Neuron (in vitro differentiated cells): ENCODE measurements at regions not wholly inside any gene's neighbourhood (a gene's known extent, or its start where the extent isn't known, plus 50 kb on each side); places are given as distances from the start of the nearest gene placed in this dataset.

ENCODE experiments used
- H2AFZ ChIP-seq: one replicate; pipeline ENCODE4 v1.6.1; 2013; ENCODE audit warnings: low read depth, mild to moderate bottlenecking, inconsistent platforms, low read length, moderate library complexity
- H3K27me3 ChIP-seq: one replicate; pipeline ENCODE4 v1.6.1; 2013; ENCODE audit warnings: low read length; ENCODE audit not compliant: insufficient read depth
- H3K36me3 ChIP-seq: one replicate; pipeline ENCODE4 v1.6.1; 2013; ENCODE audit warnings: low read length; ENCODE audit not compliant: insufficient read depth
- H3K4me1 ChIP-seq: one replicate; pipeline ENCODE4 v1.6.1; 2013; ENCODE audit warnings: low read length; ENCODE audit not compliant: insufficient read depth
- H3K4me3 ChIP-seq: 2 replicates; pipeline ENCODE4 v1.5.1; 2013; ENCODE audit warnings: mild to moderate bottlenecking, low read length, moderate library complexity
- H3K9me3 ChIP-seq: one replicate; pipeline ENCODE4 v1.6.1; 2013; ENCODE audit warnings: low read length

DNA sequence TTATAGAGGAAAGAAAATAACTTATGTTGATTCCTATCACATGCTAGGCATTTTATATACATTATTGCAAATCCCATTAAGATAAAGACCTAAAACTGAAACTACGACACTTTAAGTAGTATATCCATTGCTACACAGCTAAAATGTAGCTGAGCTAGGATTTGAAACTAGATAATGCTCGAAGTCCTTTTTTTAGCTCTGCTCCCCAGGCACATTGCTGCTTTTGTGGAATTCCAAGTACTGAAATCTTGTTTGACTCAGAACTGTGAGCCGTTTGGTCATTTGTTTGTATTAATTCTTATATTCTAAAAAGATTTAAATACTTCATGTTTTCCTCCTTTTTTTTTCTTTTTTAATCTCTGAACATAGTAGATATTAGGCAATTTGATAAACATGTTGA, 644.8 kb downstream of the HACE1 start:
- H3K4me3 ChIP-seq = no peak overlapping the region
- H3K9me3 ChIP-seq = no peaks in the 10 kb centered on the region
- no peaks in the 10 kb centered on the region for H3K36me3 ChIP-seq
- no peak overlapping the region for H2AFZ ChIP-seq
- no peaks in the 10 kb centered on the region for H3K27me3 ChIP-seq
- no peaks in the 10 kb centered on the region for H3K4me1 ChIP-seq

DNA sequence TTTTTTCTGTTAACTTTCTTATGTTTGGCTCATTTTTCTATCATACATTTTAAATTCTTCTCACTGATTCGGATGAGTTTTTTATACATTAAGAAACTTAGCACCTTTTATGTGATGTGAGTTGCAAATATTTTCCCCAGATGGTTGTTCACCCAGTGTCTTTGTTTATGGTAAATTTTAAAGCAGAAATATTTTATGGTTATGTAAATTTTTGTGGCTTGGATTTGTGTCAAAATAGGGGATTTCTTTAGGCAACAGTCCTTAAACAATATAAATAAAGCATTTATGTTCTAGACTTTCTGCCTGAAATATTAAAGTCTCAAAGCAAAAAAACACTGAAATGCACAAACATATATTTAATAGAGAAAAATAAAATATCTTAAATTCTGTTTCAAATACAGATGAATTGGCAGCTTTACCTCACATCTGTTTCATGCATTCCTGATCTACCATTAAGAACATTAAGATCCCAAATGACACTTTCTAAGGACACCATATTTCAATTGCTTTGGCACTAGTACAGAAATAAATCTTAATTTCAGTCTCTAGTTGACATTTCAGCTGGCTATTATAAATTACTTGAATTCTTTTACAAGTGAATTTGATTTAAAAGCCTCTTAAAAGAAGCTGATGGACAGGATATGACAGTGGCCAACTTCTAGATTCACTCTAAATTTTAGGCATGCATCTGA, 646.6 kb downstream of the HACE1 start:
- H3K27me3 ChIP-seq = peaks cover 5% of the 10 kb centered on the region
- no peak overlapping the region for H3K4me3 ChIP-seq
- no peaks in the 10 kb centered on the region for H3K36me3 ChIP-seq
- no peak overlapping the region for H2AFZ ChIP-seq
- no peaks in the 10 kb centered on the region for H3K4me1 ChIP-seq
- no peaks in the 10 kb centered on the region for H3K9me3 ChIP-seq

DNA sequence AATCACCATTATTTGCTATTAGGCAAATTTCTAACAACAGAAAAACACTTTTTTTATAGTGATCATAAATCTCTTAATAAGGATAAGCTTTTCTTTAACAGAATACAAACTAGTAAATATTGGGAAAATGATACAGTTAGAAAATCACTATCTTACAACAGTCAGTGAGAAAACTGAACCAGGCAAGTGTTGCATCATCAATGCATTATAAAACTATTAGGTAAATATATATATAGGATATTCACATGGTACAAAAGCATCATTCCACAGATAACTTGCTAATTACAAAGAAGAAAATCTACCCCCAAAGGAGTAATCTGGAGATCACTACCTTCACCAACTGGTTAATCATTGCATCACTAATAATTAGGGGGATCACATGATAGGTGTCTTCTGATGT, 652.1 kb downstream of the HACE1 start:
- Histone ChIP-seq H2AFZ (no peak overlapping the region), H3K9me3 (no peaks in the 10 kb centered on the region), H3K36me3 (no peaks in the 10 kb centered on the region), H3K27me3 (peaks cover 5% of the 10 kb centered on the region), H3K4me3 (no peak overlapping the region), H3K4me1 (no peaks in the 10 kb centered on the region)

DNA sequence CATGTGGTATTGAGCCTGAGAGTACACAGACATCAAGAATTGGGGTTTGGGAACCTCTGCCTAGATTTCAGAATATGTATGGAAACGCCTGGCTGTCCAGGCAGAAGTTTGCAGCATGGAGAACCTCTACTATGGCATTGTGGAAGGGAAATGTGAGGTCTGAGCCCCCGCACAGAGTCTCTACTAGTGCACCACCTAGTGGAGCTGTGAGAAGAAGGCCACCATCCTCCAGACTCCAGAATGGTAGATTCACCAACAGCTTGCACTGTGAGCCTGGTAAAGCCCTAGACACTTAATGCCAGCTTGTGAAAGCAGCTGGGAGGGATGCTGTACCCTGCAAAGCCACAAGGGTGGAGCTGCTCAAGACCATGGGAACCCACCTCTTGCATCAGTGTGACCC, 658.2 kb downstream of the HACE1 start:
- Histone ChIP-seq H3K36me3 (no peaks in the 10 kb centered on the region), H2AFZ (no peak overlapping the region), H3K27me3 (no peaks in the 10 kb centered on the region), H3K4me1 (no peaks in the 10 kb centered on the region), H3K4me3 (no peak overlapping the region), H3K9me3 (no peaks in the 10 kb centered on the region)

DNA sequence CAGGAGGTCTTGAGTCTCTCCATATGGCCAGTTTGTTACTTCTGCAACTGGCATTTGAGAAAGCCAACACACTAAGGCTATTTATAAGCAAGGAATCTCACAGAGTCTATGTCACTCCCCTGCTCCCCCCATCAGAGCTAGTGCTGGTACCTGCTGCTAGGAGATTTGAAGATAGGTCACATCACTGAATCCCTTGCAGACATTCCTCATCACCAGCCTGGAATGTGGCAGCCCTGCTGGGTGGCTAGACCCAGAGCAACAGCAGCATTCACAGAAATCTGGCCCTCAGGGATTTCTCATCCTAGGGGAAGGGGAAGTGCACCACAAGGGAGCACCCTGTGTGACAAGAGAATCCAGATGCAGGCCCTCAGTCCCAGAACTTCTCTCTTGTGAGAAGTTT, 672.1 kb downstream of the HACE1 start:
- Histone ChIP-seq H3K9me3 (no peaks in the 10 kb centered on the region), H3K36me3 (no peaks in the 10 kb centered on the region), H3K4me3 (no peak overlapping the region), H3K27me3 (no peaks in the 10 kb centered on the region), H3K4me1 (no peaks in the 10 kb centered on the region), H2AFZ (no peak overlapping the region)

DNA sequence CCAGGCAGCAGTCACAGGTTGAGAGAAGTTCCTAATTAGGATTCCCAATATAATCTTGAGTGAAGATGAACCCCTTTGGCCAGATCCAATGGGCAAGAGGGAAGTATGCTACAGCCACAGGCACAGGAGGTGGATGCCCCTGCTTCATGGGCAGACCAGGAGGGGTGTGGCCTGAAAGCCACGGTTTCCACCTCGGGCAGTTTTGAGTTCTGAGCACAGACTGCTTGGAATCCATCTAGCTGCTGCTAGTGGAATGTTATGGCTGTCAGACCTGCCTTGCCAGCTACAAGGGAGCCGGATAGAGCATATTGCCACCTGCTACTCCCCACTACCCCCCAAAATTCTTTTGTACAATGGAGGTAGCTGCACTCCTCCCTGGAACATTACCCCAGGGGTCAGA, 672.9 kb downstream of the HACE1 start:
- H3K36me3 ChIP-seq = no peaks in the 10 kb centered on the region
- no peak overlapping the region for H2AFZ ChIP-seq
- H3K9me3 ChIP-seq = no peaks in the 10 kb centered on the region
- H3K4me3 ChIP-seq = no peak overlapping the region
- H3K27me3 ChIP-seq = no peaks in the 10 kb centered on the region
- no peaks in the 10 kb centered on the region for H3K4me1 ChIP-seq

DNA sequence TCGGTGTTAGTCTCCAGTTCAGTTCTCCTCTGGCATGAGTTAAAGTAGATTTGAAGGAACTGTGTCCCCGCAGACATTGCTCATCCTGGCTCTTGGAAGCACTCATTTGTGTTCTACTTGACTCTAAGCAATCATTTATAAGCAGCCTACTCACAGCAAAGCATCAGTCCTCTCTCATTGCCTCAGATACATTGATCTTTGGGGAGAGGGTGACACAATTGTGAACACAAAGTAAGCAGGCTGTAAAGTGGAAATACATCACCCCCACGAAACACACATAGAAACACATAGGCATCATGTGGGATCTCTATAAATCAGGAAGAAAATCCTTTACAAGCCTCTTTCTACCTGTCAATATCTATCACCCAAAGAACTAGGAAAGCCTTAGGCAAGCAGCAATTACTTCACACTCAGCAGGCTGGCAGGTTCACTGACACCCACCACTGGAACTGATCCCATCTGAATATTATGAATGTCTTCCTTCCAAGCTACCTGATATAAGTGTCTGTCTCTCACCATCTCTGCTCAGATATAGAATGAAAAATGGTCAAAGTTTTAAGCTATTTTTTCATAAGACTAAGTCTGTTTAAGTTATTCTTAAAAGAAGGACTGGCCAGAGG, 675.8 kb downstream of the HACE1 start:
- Histone ChIP-seq H2AFZ (no peak overlapping the region), H3K4me1 (no peaks in the 10 kb centered on the region), H3K27me3 (no peaks in the 10 kb centered on the region), H3K36me3 (no peaks in the 10 kb centered on the region), H3K9me3 (no peaks in the 10 kb centered on the region), H3K4me3 (no peak overlapping the region)

DNA sequence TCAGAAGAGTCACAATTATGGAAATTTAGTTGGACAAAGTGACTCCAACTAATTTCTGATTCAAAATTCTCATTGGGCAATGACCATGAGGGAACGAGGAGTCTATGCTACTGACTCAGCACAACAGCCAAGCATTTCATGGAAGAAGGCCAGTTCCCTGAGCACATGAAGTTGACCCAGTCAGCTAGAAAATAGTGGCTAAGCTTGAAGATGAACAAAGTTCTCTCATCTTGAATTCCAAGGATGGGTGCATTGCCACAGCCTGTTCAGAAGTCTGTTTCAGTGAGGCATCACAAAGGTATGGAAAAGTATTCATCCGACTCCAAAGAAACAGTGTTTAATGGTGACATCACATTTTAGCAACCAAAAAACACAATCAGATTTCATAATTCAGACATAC, 676.9 kb downstream of the HACE1 start:
- Histone ChIP-seq H3K27me3 (no peaks in the 10 kb centered on the region), H3K4me1 (no peaks in the 10 kb centered on the region), H3K9me3 (no peaks in the 10 kb centered on the region), H2AFZ (no peak overlapping the region), H3K4me3 (no peak overlapping the region), H3K36me3 (no peaks in the 10 kb centered on the region)

DNA sequence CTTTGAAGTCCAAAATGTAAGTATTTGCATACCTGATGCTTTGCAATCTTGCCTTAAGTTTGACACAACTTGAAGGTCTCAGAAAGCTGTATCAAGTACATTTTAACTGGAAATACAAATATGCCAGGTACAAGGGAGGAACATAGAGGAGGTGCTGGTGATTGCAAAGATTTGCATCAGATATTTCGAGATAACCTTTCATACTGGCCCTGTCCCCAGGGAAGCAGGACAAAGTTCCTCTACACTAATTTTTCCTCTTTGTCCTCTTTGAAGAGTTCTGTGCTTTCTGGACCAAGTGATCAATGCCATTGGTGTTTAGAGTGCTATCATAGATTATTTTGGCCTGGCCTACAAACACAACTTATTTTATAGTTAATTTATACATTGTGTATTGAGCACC, 686.1 kb downstream of the HACE1 start:
- H3K27me3 ChIP-seq = no peaks in the 10 kb centered on the region
- H3K4me1 ChIP-seq = no peaks in the 10 kb centered on the region
- H2AFZ ChIP-seq = no peak overlapping the region
- H3K9me3 ChIP-seq = no peaks in the 10 kb centered on the region
- H3K4me3 ChIP-seq = no peak overlapping the region
- no peaks in the 10 kb centered on the region for H3K36me3 ChIP-seq

DNA sequence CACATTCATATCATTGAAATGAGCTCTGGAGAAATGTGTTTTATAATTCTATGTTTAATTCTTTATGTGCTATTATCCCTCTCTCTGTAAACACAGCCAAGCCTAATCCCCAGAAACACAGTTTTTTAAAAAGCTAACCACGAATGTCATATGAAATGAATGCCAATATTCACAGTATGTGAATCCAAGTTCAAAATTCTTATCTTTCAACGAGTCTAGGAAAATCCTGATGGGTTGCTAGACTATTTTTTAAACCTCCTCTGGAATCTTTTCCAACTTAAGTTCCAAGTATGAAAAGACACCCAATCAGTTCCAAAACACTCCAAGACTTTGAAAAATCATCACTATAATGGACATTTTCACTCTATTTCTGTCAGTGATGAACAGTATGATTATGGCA, 689.3 kb downstream of the HACE1 start:
- Histone ChIP-seq H3K27me3 (no peaks in the 10 kb centered on the region), H3K36me3 (no peaks in the 10 kb centered on the region), H2AFZ (no peak overlapping the region), H3K9me3 (no peaks in the 10 kb centered on the region), H3K4me1 (no peaks in the 10 kb centered on the region), H3K4me3 (no peak overlapping the region)

DNA sequence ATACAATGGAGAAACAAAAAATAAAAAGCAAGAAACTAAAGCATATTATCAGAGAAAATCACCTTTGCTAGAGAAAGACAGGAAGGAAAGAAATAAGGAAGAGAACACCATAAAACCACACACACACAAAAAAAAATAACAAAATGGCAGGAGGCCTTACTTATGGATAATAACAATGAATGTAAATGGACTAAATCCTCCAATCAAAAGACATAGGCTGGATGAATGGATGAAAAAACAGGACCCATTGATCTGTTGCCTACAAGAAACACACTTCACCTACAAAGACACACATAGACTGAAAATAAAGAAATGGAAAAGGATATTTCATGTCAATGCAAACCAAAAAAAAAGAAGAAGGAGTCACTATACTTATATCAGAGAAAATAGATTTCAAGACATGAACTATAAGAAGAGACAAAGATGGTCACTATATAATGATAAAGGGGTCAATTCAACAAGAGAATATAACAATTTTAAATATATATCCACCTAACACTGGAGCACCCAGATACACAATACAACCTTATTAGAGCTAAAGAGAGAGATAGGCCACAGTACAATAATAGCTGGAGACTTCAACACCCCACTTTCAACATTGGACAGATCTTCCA, 693.6 kb downstream of the HACE1 start:
- Histone ChIP-seq H2AFZ (no peak overlapping the region), H3K4me3 (no peak overlapping the region), H3K4me1 (peaks cover 6% of the 10 kb centered on the region), H3K36me3 (no peaks in the 10 kb centered on the region), H3K9me3 (no peaks in the 10 kb centered on the region), H3K27me3 (no peaks in the 10 kb centered on the region)

DNA sequence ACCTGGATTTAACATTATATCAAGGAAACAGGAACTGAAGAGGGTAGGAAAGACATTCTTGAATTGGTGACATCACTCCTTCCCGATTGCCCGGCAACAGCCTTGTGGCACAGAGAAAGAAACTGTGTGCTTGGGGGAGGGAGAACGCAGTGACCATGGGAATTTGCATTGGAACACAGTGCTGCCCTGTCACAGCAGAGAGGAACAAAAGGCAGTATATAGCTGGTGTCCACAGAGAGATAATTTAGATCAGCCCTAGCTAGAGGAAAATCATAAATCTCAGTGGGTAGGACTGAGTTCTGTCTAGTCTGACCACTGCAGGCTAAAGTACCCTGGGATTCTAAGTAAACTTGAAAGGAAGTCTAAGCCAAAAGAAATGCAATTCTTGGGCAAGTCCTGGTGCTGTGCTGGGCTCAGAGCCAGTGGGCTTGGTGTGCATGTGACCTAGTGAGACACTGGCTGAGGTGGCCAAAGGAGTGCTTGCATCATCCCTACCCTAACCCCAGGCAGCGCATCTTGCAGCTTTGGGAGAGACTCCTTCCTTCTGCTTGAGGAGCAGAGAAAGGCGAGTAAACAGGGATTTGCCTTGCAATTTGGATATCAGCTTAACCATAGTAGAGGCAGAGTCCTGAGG, 697.6 kb downstream of the HACE1 start:
- H3K4me3 ChIP-seq = no peak overlapping the region
- no peaks in the 10 kb centered on the region for H3K36me3 ChIP-seq
- no peaks in the 10 kb centered on the region for H3K27me3 ChIP-seq
- H3K9me3 ChIP-seq = no peaks in the 10 kb centered on the region
- H3K4me1 ChIP-seq = peaks cover 6% of the 10 kb centered on the region
- peak overlapping the region; percentile 13 for H2AFZ ChIP-seq

DNA sequence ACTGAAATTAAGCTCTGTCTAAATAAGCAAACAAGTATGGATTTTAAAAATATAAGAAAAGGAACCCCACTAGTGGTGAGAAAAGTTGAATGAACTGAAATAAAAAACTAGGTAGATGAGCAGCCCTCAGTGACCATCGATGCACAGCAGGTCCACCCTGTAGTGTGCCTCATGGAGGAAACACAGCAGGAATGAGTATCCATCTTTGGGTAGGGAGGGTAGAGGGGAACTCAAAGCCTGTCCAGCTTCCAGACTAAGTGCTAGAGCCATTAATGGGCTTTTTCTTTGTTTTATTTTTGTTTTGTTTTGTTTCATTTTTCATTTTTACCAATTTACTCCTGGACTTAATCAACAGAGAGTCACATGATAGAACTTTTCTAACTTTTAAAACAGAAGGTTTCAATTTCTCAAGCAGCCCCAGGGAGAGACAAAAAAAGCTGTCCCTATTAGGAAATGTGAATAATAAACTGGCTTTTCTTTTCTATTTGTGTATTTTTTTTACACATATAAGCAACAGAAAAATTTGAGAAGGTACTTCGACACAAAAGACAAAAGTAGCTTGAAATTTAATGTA, 700.6 kb downstream of the HACE1 start:
- Histone ChIP-seq H3K27me3 (no peaks in the 10 kb centered on the region), H3K4me1 (peaks cover 6% of the 10 kb centered on the region), H2AFZ (no peak overlapping the region), H3K4me3 (no peak overlapping the region), H3K9me3 (no peaks in the 10 kb centered on the region), H3K36me3 (no peaks in the 10 kb centered on the region)
